GM12891 (cell line): ENCODE measurements at regions not wholly inside any gene's neighbourhood (a gene's known extent, or its start where the extent isn't known, plus 50 kb on each side); places are given as distances from the start of the nearest gene placed in this dataset.

Experiments used
- PAX5 ChIP-seq: IDR thresholded peaks from 2 replicates; pipeline ENCODE4 v1.6.1; 2011; ENCODE audit warnings: low read length, moderate library complexity, mild to moderate bottlenecking; ENCODE audit not compliant: insufficient read depth, severe bottlenecking
- POLR2A ChIP-seq: IDR thresholded peaks from 2 replicates; pipeline ENCODE4 v1.6.1; 2011; ENCODE audit warnings: low read depth, low read length, control low read depth
- POLR2AphosphoS5 ChIP-seq: IDR thresholded peaks from 2 replicates; pipeline ENCODE4 v1.6.1; 2011; ENCODE audit warnings: low read depth, low read length, control low read depth
- TAF1 ChIP-seq: IDR thresholded peaks from 2 replicates; pipeline ENCODE4 v1.6.1; 2011; ENCODE audit warnings: low read depth, low read length, control low read depth

DNA sequence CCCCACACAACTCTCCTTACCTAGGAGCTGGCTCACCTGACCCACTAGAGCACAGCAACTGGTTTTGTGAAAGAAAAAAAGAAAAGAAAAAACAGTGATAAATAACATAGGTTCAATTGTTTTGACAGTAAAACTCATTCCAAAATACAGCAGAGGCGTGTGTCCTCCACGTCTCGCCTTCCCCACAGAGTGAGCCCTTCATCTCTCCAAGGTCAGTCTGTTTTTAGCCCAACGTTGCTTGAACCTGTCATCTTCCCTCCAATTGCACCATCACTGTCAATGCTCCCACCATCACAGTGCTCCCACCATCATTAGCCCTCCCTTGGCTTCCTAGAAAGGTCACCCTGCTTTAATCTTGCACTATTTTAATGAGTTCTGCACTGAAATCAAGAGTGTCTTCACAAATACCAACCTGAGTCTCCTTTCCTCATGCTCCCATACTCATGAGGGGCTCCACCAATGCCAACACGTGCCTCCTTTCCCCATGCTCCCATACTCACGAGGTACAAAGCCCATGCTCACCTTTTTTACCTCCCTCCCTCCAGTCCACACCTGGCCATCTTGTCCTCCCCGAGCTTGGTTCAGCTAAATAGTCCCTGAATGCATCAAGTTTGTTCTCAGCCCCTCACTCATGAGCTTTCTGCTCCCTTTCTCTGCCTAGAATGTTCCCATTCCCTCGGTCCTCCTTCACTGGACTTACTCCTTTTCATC lies 103.7 kb downstream of the IRS2 start:
- no peak for TF ChIP-seq POLR2A
- no peak for TF ChIP-seq POLR2AphosphoS5
- TF ChIP-seq TAF1 = no peak
- TF ChIP-seq PAX5 = no peak
